ENCODE measurements at regions not wholly inside any gene's neighbourhood (a gene's known extent, or its start where the extent isn't known, plus 50 kb on each side); places are given as distances from the start of the nearest gene placed in this dataset.
"Not testable (repeated sequence)": the region's sequence is repeated elsewhere in the genome, so short reads cannot be mapped to it uniquely, and the experiment has no call there.

- DNase-seq (ENCODE audit: low read depth), result no peak
- in situ Hi-C loops (cut with HindIII; ENCODE audit: low pct_unique_long_range_greater_than_20kb, low sequenced_read_pairs), result no loop called here
These were observed 1438.5 kb downstream of the GRIK2 start for GRCh38 chr6:102832021-102832420.

DNA sequence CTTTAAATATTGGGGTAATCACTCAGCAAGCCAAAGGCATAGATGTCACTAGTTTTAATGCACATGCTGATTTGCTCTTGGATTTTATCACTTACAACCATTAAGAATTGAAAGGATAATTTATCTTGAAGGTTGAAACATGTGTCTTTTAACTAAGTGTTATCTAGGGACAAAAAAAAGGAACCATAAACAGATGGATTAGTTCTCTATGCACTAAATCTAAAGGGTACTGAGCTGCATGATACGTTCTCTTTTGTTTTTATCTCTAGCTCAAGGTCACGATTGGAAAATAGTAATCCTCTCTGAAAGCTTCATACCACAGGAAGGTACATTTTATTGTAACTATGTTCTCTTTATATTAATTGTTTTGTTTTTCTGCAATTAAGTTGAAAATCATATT, 1426.6 kb downstream of the GRIK2 start:
- in situ Hi-C loops (cut with HindIII; ENCODE audit: low pct_unique_long_range_greater_than_20kb, low sequenced_read_pairs), result no loop called here
- DNase-seq (ENCODE audit: low read depth), result no peak

DNA sequence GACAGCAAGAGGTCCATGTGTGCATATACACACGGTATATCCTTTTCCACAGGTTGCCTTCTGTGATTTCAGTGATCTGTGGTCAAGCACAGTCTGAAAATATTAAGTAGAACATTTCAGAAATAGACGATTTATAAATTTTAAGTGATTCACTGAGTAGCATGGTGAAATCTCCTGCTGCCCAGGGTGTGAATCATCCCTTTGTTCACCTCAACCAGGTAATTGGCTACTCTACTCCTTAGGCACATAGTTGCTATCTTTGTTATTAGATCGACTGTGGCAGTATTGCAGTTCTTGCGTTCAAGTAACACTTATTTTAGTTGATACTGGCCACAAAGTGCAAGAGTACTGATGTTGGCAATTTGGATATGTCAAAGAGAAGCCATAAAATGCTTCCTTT, 1421.7 kb downstream of the GRIK2 start:
- in situ Hi-C loops (cut with HindIII; ENCODE audit: low pct_unique_long_range_greater_than_20kb, low sequenced_read_pairs), result no loop called here
- no peak for DNase-seq (ENCODE audit: low read depth)

GRCh38 chr6:102813489-102814275, 1420.2 kb downstream of the GRIK2 start:
- DNase-seq (ENCODE audit: low read depth), result no peak
- in situ Hi-C loops (cut with HindIII; ENCODE audit: low pct_unique_long_range_greater_than_20kb, low sequenced_read_pairs), result no loop called here

- in situ Hi-C loops (cut with HindIII; ENCODE audit: low pct_unique_long_range_greater_than_20kb, low sequenced_read_pairs), result no loop called here
- DNase-seq (ENCODE audit: low read depth), result no peak
These were observed 1418.7 kb downstream of the GRIK2 start for GRCh38 chr6:102812242-102812641.

GRCh38 chr6:102808944-102809505, 1415.5 kb downstream of the GRIK2 start:
- in situ Hi-C loops (cut with HindIII; ENCODE audit: low pct_unique_long_range_greater_than_20kb, low sequenced_read_pairs); DNase-seq (ENCODE audit: low read depth): not testable (repeated sequence)

DNA sequence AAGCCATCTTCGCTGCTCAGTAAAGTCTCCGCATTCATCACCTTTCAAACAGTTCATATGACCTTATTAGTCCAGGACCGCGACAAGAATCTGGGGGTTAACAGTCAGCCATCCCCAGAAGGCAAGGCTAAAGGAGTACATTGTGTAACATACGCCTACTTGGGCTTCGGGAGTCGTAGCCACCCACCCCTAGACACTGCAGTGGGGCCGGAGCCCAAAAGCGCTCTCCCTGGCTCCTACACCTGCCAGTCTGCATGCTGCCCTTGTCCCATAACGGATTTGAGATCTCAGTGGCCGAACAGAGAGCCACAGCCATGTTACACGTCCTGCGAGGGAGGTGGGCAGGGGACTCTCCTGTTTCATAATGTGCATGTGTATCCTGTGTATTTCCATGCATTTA, 1405.5 kb downstream of the GRIK2 start:
- in situ Hi-C loops (cut with HindIII; ENCODE audit: low pct_unique_long_range_greater_than_20kb, low sequenced_read_pairs), result no loop called here
- no peak for DNase-seq (ENCODE audit: low read depth)

- no peak for DNase-seq (ENCODE audit: low read depth)
- in situ Hi-C loops (cut with HindIII; ENCODE audit: low pct_unique_long_range_greater_than_20kb, low sequenced_read_pairs), result no loop called here
These were observed 1405.1 kb downstream of the GRIK2 start for GRCh38 chr6:102798636-102799035.

DNA sequence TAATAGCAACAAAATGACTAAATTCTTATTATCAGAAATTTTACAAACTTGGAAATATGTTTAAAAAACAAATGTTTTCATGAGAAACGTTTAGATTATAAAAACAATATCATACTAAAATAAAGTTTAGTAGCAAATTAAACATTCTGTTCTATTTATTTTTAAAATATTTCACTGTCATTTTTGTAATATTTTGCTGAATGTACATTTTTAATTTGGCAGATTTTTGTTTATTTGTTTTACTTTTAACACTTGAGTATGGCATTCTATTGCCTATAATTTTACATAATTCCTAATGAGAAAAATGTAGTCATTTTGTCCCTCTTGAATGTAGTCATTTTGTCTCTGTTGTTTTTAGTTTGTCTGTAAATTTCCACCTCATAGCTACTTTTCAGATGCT, 1400.2 kb downstream of the GRIK2 start:
- no peak for DNase-seq (ENCODE audit: low read depth)
- in situ Hi-C loops (cut with HindIII; ENCODE audit: low pct_unique_long_range_greater_than_20kb, low sequenced_read_pairs), result no loop called here

DNA sequence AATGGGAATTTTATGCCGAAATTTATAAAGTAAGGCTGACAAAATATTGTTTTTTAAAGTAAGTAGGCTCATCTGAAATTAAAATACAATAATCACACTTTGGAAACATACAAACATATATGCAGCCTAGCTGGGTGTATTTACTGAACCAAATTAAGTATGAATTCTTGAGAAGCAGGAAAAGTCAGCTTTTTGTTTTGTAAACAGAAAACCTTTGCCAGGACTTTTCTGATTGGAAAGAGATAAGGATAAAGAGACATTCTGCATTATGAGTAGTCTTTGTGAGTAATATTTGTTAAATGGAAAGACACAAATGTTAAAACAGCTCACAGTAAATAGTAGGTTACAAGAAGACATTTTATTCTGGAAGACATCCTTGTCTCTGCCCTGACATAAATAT, 1380.8 kb downstream of the GRIK2 start:
- in situ Hi-C loops (cut with HindIII; ENCODE audit: low pct_unique_long_range_greater_than_20kb, low sequenced_read_pairs), result no loop called here
- no peak for DNase-seq (ENCODE audit: low read depth)

- in situ Hi-C loops (cut with HindIII; ENCODE audit: low pct_unique_long_range_greater_than_20kb, low sequenced_read_pairs), result no loop called here
- no peak for DNase-seq (ENCODE audit: low read depth)
These were observed 1380.1 kb downstream of the GRIK2 start for GRCh38 chr6:102773636-102774035.

GRCh38 chr6:102766963-102767362, 1373.5 kb downstream of the GRIK2 start:
- in situ Hi-C loops (cut with HindIII; ENCODE audit: low pct_unique_long_range_greater_than_20kb, low sequenced_read_pairs), result no loop called here
- DNase-seq (ENCODE audit: low read depth), result no peak

- DNase-seq (ENCODE audit: low read depth), result no peak
- in situ Hi-C loops (cut with HindIII; ENCODE audit: low pct_unique_long_range_greater_than_20kb, low sequenced_read_pairs), result no loop called here
These were observed 1370.8 kb downstream of the GRIK2 start for GRCh38 chr6:102764317-102764716.

- in situ Hi-C loops (cut with HindIII; ENCODE audit: low pct_unique_long_range_greater_than_20kb, low sequenced_read_pairs), result no loop called here
- no peak for DNase-seq (ENCODE audit: low read depth)
These were observed 1370.4 kb downstream of the GRIK2 start for GRCh38 chr6:102763891-102764290.

DNA sequence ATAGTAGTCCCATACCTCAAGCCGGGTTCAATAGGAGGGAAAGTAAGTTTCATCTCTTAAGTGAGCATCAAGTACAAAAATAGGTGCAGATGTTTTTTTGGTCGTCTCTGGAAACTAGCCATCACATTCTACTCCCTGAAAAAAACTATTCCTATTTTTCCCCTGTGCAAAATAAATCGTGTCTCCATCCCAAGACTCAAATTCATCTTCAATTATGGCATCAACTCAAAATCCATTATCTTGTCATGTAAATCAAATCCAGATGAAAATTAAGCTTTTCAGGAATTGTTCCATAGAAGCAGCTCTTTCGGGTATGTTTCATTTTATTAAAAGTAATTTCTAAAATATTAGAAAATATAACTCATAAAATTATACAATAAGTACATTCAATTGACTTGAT, 1368.4 kb downstream of the GRIK2 start:
- no peak for DNase-seq (ENCODE audit: low read depth)
- in situ Hi-C loops (cut with HindIII; ENCODE audit: low pct_unique_long_range_greater_than_20kb, low sequenced_read_pairs), result no loop called here

DNA sequence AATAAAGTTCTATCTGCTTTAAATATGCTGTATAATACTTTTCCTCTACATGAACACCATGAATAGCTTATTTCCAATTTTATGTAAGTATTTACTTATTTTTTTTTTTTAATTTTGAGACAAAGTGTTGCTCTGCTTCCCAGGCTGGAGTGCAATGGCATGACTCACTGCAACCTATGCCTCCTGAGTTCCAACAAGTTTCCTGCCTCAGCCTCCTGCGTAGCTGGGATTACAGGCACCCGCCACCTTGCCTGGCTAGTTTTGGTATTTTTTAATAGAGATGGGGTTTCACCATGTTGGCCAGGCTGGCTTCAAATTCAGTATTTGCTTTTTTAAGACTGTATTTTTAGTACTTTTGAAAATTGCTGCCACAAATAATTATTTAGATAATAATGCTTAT, 1365.9 kb downstream of the GRIK2 start:
- no peak for DNase-seq (ENCODE audit: low read depth)
- in situ Hi-C loops (cut with HindIII; ENCODE audit: low pct_unique_long_range_greater_than_20kb, low sequenced_read_pairs), result no loop called here

DNA sequence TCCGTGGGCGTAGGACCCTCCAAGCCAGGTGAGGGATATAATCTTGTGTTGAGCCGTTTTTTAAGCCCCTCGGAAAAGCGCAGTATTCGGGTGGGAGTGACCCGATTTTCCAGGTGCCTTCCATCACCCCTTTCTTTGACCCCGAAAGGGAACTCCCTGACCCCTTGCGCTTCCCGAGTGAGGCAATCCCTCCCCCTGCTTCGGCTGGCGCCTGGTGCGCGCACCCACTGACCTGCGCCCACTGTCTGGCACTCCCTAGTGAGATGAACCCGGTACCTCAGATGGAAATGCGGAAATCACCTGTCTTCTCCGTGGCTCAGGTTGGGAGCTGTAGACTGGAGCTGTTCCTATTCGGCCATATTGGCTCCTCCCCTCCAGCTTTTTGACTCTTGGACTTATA, 1365.0 kb downstream of the GRIK2 start:
- in situ Hi-C loops (cut with HindIII; ENCODE audit: low pct_unique_long_range_greater_than_20kb, low sequenced_read_pairs); DNase-seq (ENCODE audit: low read depth): not testable (repeated sequence)

DNA sequence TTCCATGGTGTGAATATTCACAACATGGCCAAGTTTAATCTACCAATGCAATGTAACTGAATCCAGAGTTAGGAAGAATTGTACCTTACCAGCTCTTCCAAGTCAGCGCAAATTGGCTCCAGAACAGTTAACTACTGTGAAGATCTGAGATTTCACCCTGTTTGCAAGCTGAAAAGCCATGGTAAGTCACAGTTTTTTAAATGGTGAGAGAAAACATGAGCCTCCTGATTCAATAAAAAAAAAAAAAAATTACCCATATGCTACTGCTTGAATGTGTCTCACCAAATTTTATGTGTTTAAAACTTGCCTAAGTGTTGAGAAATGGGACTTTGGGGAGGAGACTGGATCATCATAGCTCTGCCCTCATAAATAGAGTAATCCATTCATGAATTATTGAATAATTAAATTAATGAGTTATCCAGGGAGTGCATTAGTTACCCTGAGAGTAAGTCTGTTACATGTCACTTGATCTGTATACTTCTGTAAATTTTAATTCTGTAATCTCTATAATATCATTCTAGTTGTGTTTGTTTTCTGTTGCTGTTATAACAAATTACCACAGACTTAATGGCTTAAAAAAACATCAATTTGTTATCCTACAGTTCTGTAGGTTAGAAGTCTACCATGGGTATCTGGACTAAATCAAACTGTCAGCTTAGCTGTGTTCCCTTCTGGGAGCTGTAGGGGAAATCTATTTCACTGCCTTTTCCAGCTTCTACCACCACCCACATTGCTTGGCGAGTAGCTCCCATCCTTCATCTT, 1355.9 kb downstream of the GRIK2 start:
- DNase-seq (ENCODE audit: low read depth), result no peak
- in situ Hi-C loops (cut with HindIII; ENCODE audit: low pct_unique_long_range_greater_than_20kb, low sequenced_read_pairs), result no loop called here

DNA sequence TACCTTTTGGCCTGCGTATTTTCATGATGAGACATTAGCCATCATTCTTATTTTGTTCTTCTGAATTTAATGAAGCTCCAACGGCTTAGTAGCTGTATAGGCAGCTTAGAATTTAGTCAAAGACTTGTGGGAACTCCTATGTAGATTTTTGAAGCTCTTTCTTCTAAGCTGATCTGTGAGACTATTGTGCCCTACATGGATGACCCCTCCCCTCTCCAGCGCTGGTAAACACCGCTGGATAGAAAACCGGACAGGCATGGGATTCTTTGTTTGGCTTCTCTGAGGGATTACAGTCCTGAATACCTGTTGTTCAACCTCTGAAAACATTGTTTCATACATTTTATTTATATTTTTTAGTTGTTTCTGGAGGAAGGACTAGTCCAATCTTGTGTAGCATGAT, 1353.4 kb downstream of the GRIK2 start:
- DNase-seq (ENCODE audit: low read depth), result no peak
- in situ Hi-C loops (cut with HindIII; ENCODE audit: low pct_unique_long_range_greater_than_20kb, low sequenced_read_pairs), result no loop called here
